ENCODE measurements at regions not wholly inside any gene's neighbourhood (a gene's known extent, or its start where the extent isn't known, plus 50 kb on each side); places are given as distances from the start of the nearest gene placed in this dataset.

DNA sequence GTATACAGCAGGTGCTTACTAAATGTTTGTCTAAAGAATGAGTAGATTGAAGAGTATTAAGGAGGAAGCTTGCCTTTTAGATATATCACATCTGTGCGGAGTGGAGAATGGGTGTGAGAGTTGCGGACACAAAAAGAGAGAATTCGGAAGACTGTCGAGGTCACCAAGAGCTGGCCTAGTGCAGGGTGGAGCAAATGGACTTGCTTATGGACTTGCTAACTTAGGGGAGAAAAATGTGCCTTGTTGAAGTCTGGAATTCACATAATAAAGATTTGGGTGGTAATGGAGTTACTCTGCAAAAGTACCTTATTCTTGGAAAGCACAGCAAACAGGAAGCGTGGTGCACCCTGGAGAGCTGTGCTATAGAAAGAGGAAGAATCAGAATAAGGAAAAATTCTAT lies 361.7 kb downstream of the PRDM2 start:
- Histone ChIP-seq H3K27me3 (ENCODE audit: control insufficient read depth in 3 of 3, insufficient read depth in 3 of 3, low read depth in 1 of 3, low read length in 3 of 3) (peaks cover 0 to 2% (median 0%) of the 10 kb centered on the region in 3 experiments), H2BK120ac (ENCODE audit: low read depth, low read length) (no peak overlapping the region), H3K36me3 (replicated peaks in 1 of 2; ENCODE audit: control insufficient read depth in 2 of 2, insufficient read depth in 2 of 2, low read length in 2 of 2) (no peaks in the 10 kb centered on the region)

DNA sequence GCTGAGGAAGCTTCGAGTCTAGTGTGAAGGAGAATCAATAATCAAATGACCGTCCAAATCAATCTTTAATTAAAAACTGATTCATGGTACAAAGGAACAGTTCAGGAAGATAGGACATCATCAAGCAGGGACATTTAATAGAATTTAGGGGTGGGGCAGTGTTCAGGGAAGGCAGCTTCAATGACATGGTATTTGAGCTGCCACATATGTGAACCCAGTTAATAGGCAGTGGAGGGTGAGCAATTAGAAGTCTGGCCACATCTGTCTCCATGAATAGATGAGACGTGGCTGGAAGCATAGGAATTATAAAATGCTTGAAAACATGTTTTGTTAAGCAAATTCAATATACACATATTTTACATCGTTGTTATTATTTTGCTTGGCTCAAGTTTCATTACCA lies 362.7 kb downstream of the PRDM2 start:
- H4K8ac ChIP-seq (ENCODE audit: low read depth, low read length) = no peak overlapping the region
- no peak overlapping the region for H2BK120ac ChIP-seq (ENCODE audit: low read depth, low read length)
- no peaks in the 10 kb centered on the region for H3K79me1 ChIP-seq (ENCODE audit: low read depth, low read length)
- H2BK5ac ChIP-seq (ENCODE audit: low read length) = no peak overlapping the region
- H3K9ac ChIP-seq (ENCODE audit: low read depth, low read length, poor library complexity) = no peak overlapping the region
- H3K18ac ChIP-seq (ENCODE audit: low read length) = no peak overlapping the region
- H3K4me2 ChIP-seq (ENCODE audit: insufficient read depth, low read length, poor library complexity, severe bottlenecking) = no peak overlapping the region
- no peaks in the 10 kb centered on the region for H3K9me3 ChIP-seq (replicated peaks in 1 of 2; ENCODE audit: control insufficient read depth in 2 of 2, insufficient read depth in 1 of 2, low read depth in 1 of 2, low read length in 2 of 2)
- no peaks in the 10 kb centered on the region for H3K36me3 ChIP-seq (replicated peaks in 1 of 2; ENCODE audit: control insufficient read depth in 2 of 2, insufficient read depth in 2 of 2, low read length in 2 of 2)
- no peak overlapping the region for H3K4ac ChIP-seq (ENCODE audit: low read length)
- H3K27ac ChIP-seq (replicated peaks; ENCODE audit: low read length) = no peak overlapping the region
- H4K91ac ChIP-seq (ENCODE audit: low read depth, low read length, poor library complexity) = no peak overlapping the region
- no peak overlapping the region for H2BK15ac ChIP-seq (ENCODE audit: low read length)
- H3K4me1 ChIP-seq (ENCODE audit: control insufficient read depth in 2 of 2, insufficient read depth in 1 of 2, low read depth in 1 of 2, low read length in 2 of 2) = no peaks in the 10 kb centered on the region
- H3K4me3 ChIP-seq (ENCODE audit: low read length in 2 of 2) = no peak overlapping the region
- H2AK5ac ChIP-seq (ENCODE audit: low read depth, low read length) = no peak overlapping the region
- no peak overlapping the region for H2AFZ ChIP-seq (ENCODE audit: low read length)
- no peak for DNase-seq (ENCODE audit: low spot score)
- no peak overlapping the region for H2BK12ac ChIP-seq (ENCODE audit: low read length)
- H3K14ac ChIP-seq (ENCODE audit: low read length) = no peak overlapping the region
- peaks cover 0 to 5% (median 0%) of the 10 kb centered on the region in 3 experiments for H3K27me3 ChIP-seq (ENCODE audit: control insufficient read depth in 3 of 3, insufficient read depth in 3 of 3, low read depth in 1 of 3, low read length in 3 of 3)
- no peak overlapping the region for H3K23ac ChIP-seq (ENCODE audit: low read depth, low read length, poor library complexity)
- no CpG with 5 or more reads among the region's 4 CpGs for WGBS, 2 donors (ENCODE audit: extremely low coverage in 2 of 2, insufficient read length in 2 of 2, insufficient replicate concordance in 1 of 2)

More for the DNA sequence above, 361.7 kb downstream of the PRDM2 start:
- no peak overlapping the region for H3K14ac ChIP-seq (ENCODE audit: low read length)
- H3K9me3 ChIP-seq (replicated peaks in 1 of 2; ENCODE audit: control insufficient read depth in 2 of 2, insufficient read depth in 1 of 2, low read depth in 1 of 2, low read length in 2 of 2) = no peaks in the 10 kb centered on the region
- WGBS, 2 donors (ENCODE audit: extremely low coverage in 2 of 2, insufficient read length in 2 of 2, insufficient replicate concordance in 1 of 2) = no CpG with 5 or more reads among the region's 5 CpGs
- H3K27ac ChIP-seq (replicated peaks; ENCODE audit: low read length) = no peak overlapping the region
- H3K18ac ChIP-seq (ENCODE audit: low read length) = no peak overlapping the region
- no peak overlapping the region for H3K4me3 ChIP-seq (ENCODE audit: low read length in 2 of 2)
- H2BK12ac ChIP-seq (ENCODE audit: low read length) = no peak overlapping the region
- no peak overlapping the region for H2BK15ac ChIP-seq (ENCODE audit: low read length)
- H2BK5ac ChIP-seq (ENCODE audit: low read length) = no peak overlapping the region
- no peak overlapping the region for H4K91ac ChIP-seq (ENCODE audit: low read depth, low read length, poor library complexity)
- no peak overlapping the region for H2AK5ac ChIP-seq (ENCODE audit: low read depth, low read length)
- no peak overlapping the region for H2AFZ ChIP-seq (ENCODE audit: low read length)
- H3K4me1 ChIP-seq (ENCODE audit: control insufficient read depth in 2 of 2, insufficient read depth in 1 of 2, low read depth in 1 of 2, low read length in 2 of 2) = no peaks in the 10 kb centered on the region
- H3K9ac ChIP-seq (ENCODE audit: low read depth, low read length, poor library complexity) = no peak overlapping the region
- no peak overlapping the region for H3K4me2 ChIP-seq (ENCODE audit: insufficient read depth, low read length, poor library complexity, severe bottlenecking)
- no peak for DNase-seq (ENCODE audit: low spot score)
- H3K4ac ChIP-seq (ENCODE audit: low read length) = no peak overlapping the region
- no peak overlapping the region for H4K8ac ChIP-seq (ENCODE audit: low read depth, low read length)
- H3K79me1 ChIP-seq (ENCODE audit: low read depth, low read length) = no peaks in the 10 kb centered on the region
- H3K23ac ChIP-seq (ENCODE audit: low read depth, low read length, poor library complexity) = no peak overlapping the region

DNA sequence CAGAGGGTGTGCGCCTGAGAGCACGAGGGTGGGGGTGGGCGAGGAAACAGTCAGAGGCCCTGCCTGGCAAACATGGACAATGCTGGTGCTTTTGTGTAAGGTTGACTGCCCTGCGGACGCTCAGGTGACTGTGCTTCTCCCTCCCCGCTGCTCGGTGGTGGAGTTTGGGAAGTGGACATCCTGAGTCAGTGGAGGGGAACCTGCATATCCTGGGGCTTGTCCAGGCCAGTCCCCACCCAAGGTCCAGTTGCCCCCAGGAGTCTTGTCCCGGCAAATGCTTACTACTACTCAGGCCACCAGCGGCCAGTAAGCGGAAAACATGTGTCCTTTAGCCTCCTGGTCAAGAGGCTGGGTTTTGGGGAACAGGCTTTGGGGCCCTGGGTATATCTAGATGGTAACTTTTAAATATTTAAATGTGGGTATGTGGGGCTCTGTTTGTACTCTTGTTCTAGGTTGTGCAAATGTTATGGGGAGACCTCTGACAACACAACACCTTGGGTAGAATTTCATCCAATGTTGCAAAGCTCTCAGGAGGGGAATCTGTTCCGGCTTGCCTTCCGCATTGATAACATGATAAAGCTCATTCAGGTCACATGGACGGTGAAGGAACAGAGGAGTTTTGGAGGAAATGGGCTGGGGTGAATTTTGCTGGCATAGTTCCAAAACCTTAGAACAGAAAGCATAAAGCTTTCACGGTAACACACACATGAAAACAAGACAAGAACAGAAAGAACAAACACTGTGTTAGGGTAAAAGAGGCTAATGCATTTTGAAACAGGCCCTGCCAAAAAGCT lies 364.9 kb downstream of the PRDM2 start:
- no CpG with 5 or more reads among the region's 14 CpGs for WGBS, 2 donors (ENCODE audit: extremely low coverage in 2 of 2, insufficient read length in 2 of 2, insufficient replicate concordance in 1 of 2)
- peaks cover 0 to 5% (median 0%) of the 10 kb centered on the region in 3 experiments for H3K27me3 ChIP-seq (ENCODE audit: control insufficient read depth in 3 of 3, insufficient read depth in 3 of 3, low read depth in 1 of 3, low read length in 3 of 3)

DNA sequence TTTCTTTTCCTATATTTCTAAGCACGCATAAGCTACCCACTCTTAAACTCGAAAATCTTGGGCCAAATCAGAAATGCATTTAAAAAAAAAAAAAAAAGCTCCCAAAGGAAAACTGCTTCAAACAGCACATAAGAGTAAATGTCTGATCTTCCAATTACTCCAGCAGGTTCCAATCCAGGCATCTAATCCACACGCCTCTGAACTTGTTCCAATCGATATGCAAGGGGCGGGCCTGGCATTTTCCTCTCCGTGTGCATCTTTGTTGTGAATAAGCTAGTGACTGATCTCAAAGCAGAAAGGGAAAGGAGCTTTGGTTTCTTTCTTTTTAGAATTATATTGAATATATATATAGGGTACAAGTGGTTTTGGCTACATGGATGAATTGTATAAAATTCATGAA lies 365.5 kb downstream of the PRDM2 start:
- Histone ChIP-seq H2BK12ac (ENCODE audit: low read length) (no peak overlapping the region), H2BK15ac (ENCODE audit: low read length) (no peak overlapping the region), H3K9me3 (replicated peaks in 1 of 2; ENCODE audit: control insufficient read depth in 2 of 2, insufficient read depth in 1 of 2, low read depth in 1 of 2, low read length in 2 of 2) (no peaks in the 10 kb centered on the region), H3K4me3 (ENCODE audit: low read length in 2 of 2) (no peak overlapping the region), H3K4me2 (ENCODE audit: insufficient read depth, low read length, poor library complexity, severe bottlenecking) (no peak overlapping the region), H2BK120ac (ENCODE audit: low read depth, low read length) (no peak overlapping the region), H2AFZ (ENCODE audit: low read length) (no peak overlapping the region), H3K27ac (replicated peaks; ENCODE audit: low read length) (no peak overlapping the region), H4K91ac (ENCODE audit: low read depth, low read length, poor library complexity) (no peak overlapping the region), H3K4me1 (ENCODE audit: control insufficient read depth in 2 of 2, insufficient read depth in 1 of 2, low read depth in 1 of 2, low read length in 2 of 2) (no peaks in the 10 kb centered on the region), H3K14ac (ENCODE audit: low read length) (no peak overlapping the region), H2AK5ac (ENCODE audit: low read depth, low read length) (no peak overlapping the region), H2BK5ac (ENCODE audit: low read length) (no peak overlapping the region), H3K27me3 (ENCODE audit: control insufficient read depth in 3 of 3, insufficient read depth in 3 of 3, low read depth in 1 of 3, low read length in 3 of 3) (peaks cover 0 to 5% (median 0%) of the 10 kb centered on the region in 3 experiments), H4K8ac (ENCODE audit: low read depth, low read length) (no peak overlapping the region), H3K36me3 (replicated peaks in 1 of 2; ENCODE audit: control insufficient read depth in 2 of 2, insufficient read depth in 2 of 2, low read length in 2 of 2) (no peaks in the 10 kb centered on the region), H3K9ac (ENCODE audit: low read depth, low read length, poor library complexity) (no peak overlapping the region), H3K23ac (ENCODE audit: low read depth, low read length, poor library complexity) (no peak overlapping the region), H3K79me1 (ENCODE audit: low read depth, low read length) (no peaks in the 10 kb centered on the region), H3K18ac (ENCODE audit: low read length) (no peak overlapping the region), H3K4ac (ENCODE audit: low read length) (no peak overlapping the region)
- no CpG with 5 or more reads among the region's 6 CpGs for WGBS, 2 donors (ENCODE audit: extremely low coverage in 2 of 2, insufficient read length in 2 of 2, insufficient replicate concordance in 1 of 2)
- no peak for DNase-seq (ENCODE audit: low spot score)

More for the DNA sequence above, 364.9 kb downstream of the PRDM2 start:
- no peak overlapping the region for H3K23ac ChIP-seq (ENCODE audit: low read depth, low read length, poor library complexity)
- peak overlapping the region; percentile 57 for H3K18ac ChIP-seq (ENCODE audit: low read length)
- H3K4ac ChIP-seq (ENCODE audit: low read length) = no peak overlapping the region
- no peak overlapping the region for H4K91ac ChIP-seq (ENCODE audit: low read depth, low read length, poor library complexity)
- no peak for DNase-seq (ENCODE audit: low spot score)
- H3K4me1 ChIP-seq (ENCODE audit: control insufficient read depth in 2 of 2, insufficient read depth in 1 of 2, low read depth in 1 of 2, low read length in 2 of 2) = no peaks in the 10 kb centered on the region
- H3K9me3 ChIP-seq (replicated peaks in 1 of 2; ENCODE audit: control insufficient read depth in 2 of 2, insufficient read depth in 1 of 2, low read depth in 1 of 2, low read length in 2 of 2) = no peaks in the 10 kb centered on the region
- H2AFZ ChIP-seq (ENCODE audit: low read length) = no peak overlapping the region
- no peak overlapping the region for H3K4me3 ChIP-seq (ENCODE audit: low read length in 2 of 2)
- no peak overlapping the region for H2BK5ac ChIP-seq (ENCODE audit: low read length)
- H3K4me2 ChIP-seq (ENCODE audit: insufficient read depth, low read length, poor library complexity, severe bottlenecking) = no peak overlapping the region
- peak overlapping the region; percentile 25 for H2BK12ac ChIP-seq (ENCODE audit: low read length)
- H2AK5ac ChIP-seq (ENCODE audit: low read depth, low read length) = no peak overlapping the region
- no peaks in the 10 kb centered on the region for H3K79me1 ChIP-seq (ENCODE audit: low read depth, low read length)
- H3K27ac ChIP-seq (replicated peaks; ENCODE audit: low read length) = no peak overlapping the region
- H3K9ac ChIP-seq (ENCODE audit: low read depth, low read length, poor library complexity) = peak overlapping the region; percentile 5
- no peak overlapping the region for H4K8ac ChIP-seq (ENCODE audit: low read depth, low read length)
- H3K36me3 ChIP-seq (replicated peaks in 1 of 2; ENCODE audit: control insufficient read depth in 2 of 2, insufficient read depth in 2 of 2, low read length in 2 of 2) = no peaks in the 10 kb centered on the region
- no peak overlapping the region for H3K14ac ChIP-seq (ENCODE audit: low read length)
- H2BK15ac ChIP-seq (ENCODE audit: low read length) = no peak overlapping the region
- H2BK120ac ChIP-seq (ENCODE audit: low read depth, low read length) = peak overlapping the region; percentile 32
